Transverse colon (tissue), 4 donors: ENCODE measurements at regions not wholly inside any gene's neighbourhood (a gene's known extent, or its start where the extent isn't known, plus 50 kb on each side); places are given as distances from the start of the nearest gene placed in this dataset.

Experiments
- DNase-seq: peaks from one replicate; pipeline ENCODE4 v3.0.0-alpha.2; 2019
- H3K27ac ChIP-seq, 4 donors: fragments of 200-600 bp; sonication (generic); 2 replicates each; pipeline ENCODE4 v1.5.1; 2016 to 2018; ENCODE audit warnings: inconsistent platforms in 4 of 4
- H3K27me3 ChIP-seq: fragments of 200-600 bp; sonication (generic); 2 replicates; pipeline ENCODE4 v1.5.1; 2017; ENCODE audit warnings: inconsistent platforms
- H3K36me3 ChIP-seq, 4 donors: fragments of 200-600 bp; sonication (generic); 2 replicates each; pipeline ENCODE4 v1.5.1; 2017 to 2019; ENCODE audit warnings: inconsistent platforms in 4 of 4
- H3K4me1 ChIP-seq, 4 donors: fragments of 200-600 bp; sonication (generic); 2 replicates each; pipeline ENCODE4 v1.5.1; 2017 to 2020; ENCODE audit warnings: inconsistent platforms in 4 of 4
- H3K4me3 ChIP-seq, 4 donors: fragments of 200-600 bp; sonication (generic); 1 replicate in 1 of 4; 2 replicates in 3 of 4; pipeline versions ENCODE4 v1.5.1 to v1.6.1; 2017 to 2019; ENCODE audit warnings: inconsistent platforms in 4 of 4
- H3K9me3 ChIP-seq, 2 donors: fragments of 200-600 bp; sonication (generic); 2 replicates each; pipeline ENCODE4 v1.5.1; 2017 to 2019; ENCODE audit warnings: inconsistent platforms in 2 of 2
- EP300 ChIP-seq: sonication (generic); formaldehyde crosslinking; IDR thresholded peaks from one replicate; pipeline ENCODE4 v1.6.1; 2017; ENCODE audit warnings: antibody characterized with exemption, low read depth
- POLR2A ChIP-seq: fragments of 450-650 bp; IDR thresholded peaks from one replicate; pipeline ENCODE4 v1.6.1; 2016; ENCODE audit warnings: antibody characterized with exemption, mild to moderate bottlenecking, moderate library complexity
- POLR2AphosphoS5 ChIP-seq, 3 donors: sonication (generic); formaldehyde crosslinking; IDR thresholded peaks; one replicate each; pipeline ENCODE4 v1.6.1; 2016; ENCODE audit warnings: antibody characterized with exemption in 3 of 3
- WGBS, 2 donors: methylation state at CpG; one replicate each; pipeline ENCODE4 v1.1.5; 2018; ENCODE audit warnings: low coverage in 1 of 2; 5-methylcytosine and 5-hydroxymethylcytosine counted together
- in situ Hi-C, 4 donors: fragments of 200-750 bp; cut with MboI; loops; one replicate each; pipeline versions ENCODE4 v1.15.0 to v1.15.1; 2017; ENCODE audit warnings: low sequenced_read_pairs in 3 of 4, low pct_ligation_motif_present in 1 of 4, low pct_unique_long_range_greater_than_20kb in 1 of 4
- intact Hi-C: fragments of 100-400 bp; cut with DNase I; formaldehyde crosslinking; loops from one replicate; pipeline ENCODE4 v1.15.1; 2023; ENCODE audit warnings: low total_unique reads
- TF ChIP-seq, protein P1 (sequence below), 5 experiments: fragments of 200-600 bp in 3 of 5; fragments of 450-650 bp in 2 of 5; sonication (generic) in 3 of 5; IDR thresholded peaks; 1 replicate in 2 of 5; 2 replicates in 3 of 5; pipeline ENCODE4 v1.5.1; 2016 to 2017; ENCODE audit warnings: antibody characterized with exemption in 5 of 5, inconsistent platforms in 3 of 5, mild to moderate bottlenecking in 2 of 5, moderate library complexity in 1 of 5

DNA sequence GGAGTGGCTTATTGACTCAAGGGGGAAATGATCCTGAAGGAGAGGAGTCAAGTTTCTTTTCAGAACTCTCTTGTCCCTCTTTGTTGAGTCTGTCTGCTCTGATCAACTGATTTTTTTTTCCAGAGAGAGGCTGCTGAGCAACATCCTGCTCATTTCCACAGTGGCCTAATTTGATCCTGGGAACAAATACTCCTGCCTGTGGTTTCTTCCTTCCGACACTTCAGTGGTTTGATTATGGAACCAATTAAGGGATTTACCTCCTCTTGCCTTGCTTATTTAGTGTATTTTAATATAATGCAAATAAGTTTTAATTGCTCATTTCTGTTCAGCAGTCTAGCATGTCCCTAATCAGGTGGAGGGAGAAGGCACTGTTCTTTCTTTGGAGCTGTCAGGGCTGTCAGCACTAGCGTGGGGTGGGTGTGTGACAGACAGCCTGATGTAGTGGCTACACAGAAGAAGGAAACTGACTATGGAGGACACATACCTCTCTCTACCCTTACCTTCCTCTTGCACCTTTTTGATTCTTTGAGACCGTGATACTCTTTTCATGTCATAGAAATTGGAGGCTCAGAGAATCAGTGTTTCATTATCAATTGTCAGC, 344.9 kb upstream of the STXBP6 start:
- H3K27me3 ChIP-seq = no peaks in the 10 kb centered on the region
- intact Hi-C loops = no loop called here
- no peak overlapping the region for H3K4me3 ChIP-seq
- H3K36me3 ChIP-seq = no peaks in the 10 kb centered on the region
- H3K4me1 ChIP-seq = peaks cover 0 to 10% (median 3%) of the 10 kb centered on the region in 4 donors
- in situ Hi-C loops = no loop called here
- H3K27ac ChIP-seq = no peak overlapping the region
- no peaks in the 10 kb centered on the region for H3K9me3 ChIP-seq
- TF ChIP-seq EP300 (no peak), POLR2AphosphoS5 (IDR thresholded peaks at IDR 0.05) (no peak), POLR2A (no peak)
- TF ChIP-seq, protein P1, sequence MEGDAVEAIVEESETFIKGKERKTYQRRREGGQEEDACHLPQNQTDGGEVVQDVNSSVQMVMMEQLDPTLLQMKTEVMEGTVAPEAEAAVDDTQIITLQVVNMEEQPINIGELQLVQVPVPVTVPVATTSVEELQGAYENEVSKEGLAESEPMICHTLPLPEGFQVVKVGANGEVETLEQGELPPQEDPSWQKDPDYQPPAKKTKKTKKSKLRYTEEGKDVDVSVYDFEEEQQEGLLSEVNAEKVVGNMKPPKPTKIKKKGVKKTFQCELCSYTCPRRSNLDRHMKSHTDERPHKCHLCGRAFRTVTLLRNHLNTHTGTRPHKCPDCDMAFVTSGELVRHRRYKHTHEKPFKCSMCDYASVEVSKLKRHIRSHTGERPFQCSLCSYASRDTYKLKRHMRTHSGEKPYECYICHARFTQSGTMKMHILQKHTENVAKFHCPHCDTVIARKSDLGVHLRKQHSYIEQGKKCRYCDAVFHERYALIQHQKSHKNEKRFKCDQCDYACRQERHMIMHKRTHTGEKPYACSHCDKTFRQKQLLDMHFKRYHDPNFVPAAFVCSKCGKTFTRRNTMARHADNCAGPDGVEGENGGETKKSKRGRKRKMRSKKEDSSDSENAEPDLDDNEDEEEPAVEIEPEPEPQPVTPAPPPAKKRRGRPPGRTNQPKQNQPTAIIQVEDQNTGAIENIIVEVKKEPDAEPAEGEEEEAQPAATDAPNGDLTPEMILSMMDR (IDR thresholded peaks at IDR 0.05) = no peak
- 80 to 92% methylated on average over 3 of the region's 3 CpGs for WGBS, 2 donors
- DNase-seq = no peak

DNA sequence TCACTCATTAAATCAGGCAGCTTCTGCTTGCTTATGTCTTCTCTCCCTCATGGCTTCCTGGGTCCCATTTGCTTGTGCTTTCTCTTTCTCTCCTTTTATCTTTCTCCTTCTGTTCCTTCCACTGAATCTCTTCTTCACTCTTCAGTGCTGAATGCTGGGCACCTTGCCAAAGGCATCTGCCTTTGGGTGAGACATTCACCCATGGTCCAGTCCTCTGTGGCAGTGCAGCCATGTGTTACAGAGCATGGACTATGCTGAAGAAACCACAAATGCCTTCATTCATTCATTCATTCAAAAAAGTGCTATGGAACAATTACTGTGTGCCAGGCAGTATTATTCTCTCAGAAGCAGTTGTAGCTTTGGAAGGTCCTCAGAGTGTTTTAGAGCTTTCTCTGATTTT, 344.4 kb upstream of the STXBP6 start:
- no peak overlapping the region for H3K27ac ChIP-seq
- H3K27me3 ChIP-seq = no peaks in the 10 kb centered on the region
- no peak overlapping the region for H3K4me3 ChIP-seq
- intact Hi-C loops (no loop called here), in situ Hi-C loops (no loop called here)
- H3K4me1 ChIP-seq = peaks cover 0 to 10% (median 3%) of the 10 kb centered on the region in 4 donors
- TF ChIP-seq POLR2A (no peak), POLR2AphosphoS5 (IDR thresholded peaks at IDR 0.05) (no peak), EP300 (no peak)
- TF ChIP-seq, protein P1 (IDR thresholded peaks at IDR 0.05) = no peak
- no peaks in the 10 kb centered on the region for H3K36me3 ChIP-seq
- DNase-seq = no peak
- no peaks in the 10 kb centered on the region for H3K9me3 ChIP-seq

DNA sequence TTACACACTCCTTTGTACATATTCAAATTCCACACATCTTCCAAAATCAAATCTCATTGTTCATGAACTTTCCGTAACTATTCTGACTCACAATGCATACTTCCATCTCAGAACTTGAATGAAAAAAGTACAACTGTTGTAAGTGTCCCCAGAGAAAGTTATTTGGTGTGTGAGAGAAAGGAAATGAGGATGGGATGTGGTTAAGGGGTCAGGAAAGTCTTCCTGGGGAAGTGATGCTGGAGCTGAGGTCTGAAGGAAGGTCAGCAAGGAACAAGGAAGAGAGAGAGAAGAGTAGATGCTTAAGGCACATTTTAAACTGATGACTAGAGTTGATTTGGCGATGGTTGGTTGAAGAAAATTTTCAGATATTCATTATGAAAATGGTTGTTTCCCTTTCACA, 340.0 kb upstream of the STXBP6 start:
- Histone ChIP-seq H3K4me1 (no peaks in the 10 kb centered on the region), H3K36me3 (no peaks in the 10 kb centered on the region), H3K4me3 (no peak overlapping the region), H3K9me3 (no peaks in the 10 kb centered on the region), H3K27ac (no peak overlapping the region), H3K27me3 (no peaks in the 10 kb centered on the region)
- TF ChIP-seq EP300 (no peak), POLR2AphosphoS5 (IDR thresholded peaks at IDR 0.05) (no peak), POLR2A (no peak)
- TF ChIP-seq, protein P1 (IDR thresholded peaks at IDR 0.05) = no peak
- DNase-seq = no peak
- in situ Hi-C loops (no loop called here), intact Hi-C loops (no loop called here)
- 79 to 88% methylated on average over 2 of the region's 2 CpGs for WGBS, 2 donors

DNA sequence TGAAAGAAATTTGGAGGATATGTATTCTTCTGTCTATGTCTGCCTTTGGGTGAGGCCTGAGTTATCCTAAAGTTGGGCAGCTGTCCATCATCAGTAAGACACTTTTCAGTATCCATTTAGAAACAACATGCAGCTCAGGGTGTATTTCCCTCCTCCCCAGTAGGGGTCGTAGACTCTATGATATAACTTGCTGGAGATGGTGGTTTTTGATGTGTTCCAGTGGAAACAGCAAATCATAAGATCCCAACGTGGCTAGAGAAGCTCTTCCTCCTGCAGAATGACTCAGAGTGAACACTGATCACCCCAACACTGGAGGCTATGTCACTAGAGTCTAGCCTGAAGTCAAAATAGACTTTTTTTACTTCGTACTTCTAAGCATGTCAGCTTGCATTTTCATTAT, 331.6 kb upstream of the STXBP6 start:
- H3K36me3 ChIP-seq = no peaks in the 10 kb centered on the region
- no peak overlapping the region for H3K27ac ChIP-seq
- no peak for DNase-seq
- no peak overlapping the region for H3K4me3 ChIP-seq
- no peaks in the 10 kb centered on the region for H3K27me3 ChIP-seq
- TF ChIP-seq POLR2AphosphoS5 (IDR thresholded peaks at IDR 0.05) (no peak), EP300 (no peak), POLR2A (no peak)
- TF ChIP-seq, protein P1 (IDR thresholded peaks at IDR 0.05) = no peak
- in situ Hi-C loops (no loop called here), intact Hi-C loops (no loop called here)
- 22 to 30% methylated on average over 3 of the region's 3 CpGs for WGBS, 2 donors
- H3K4me1 ChIP-seq = no peaks in the 10 kb centered on the region
- no peaks in the 10 kb centered on the region for H3K9me3 ChIP-seq
